K562 (cell line): ENCODE measurements at regions not wholly inside any gene's neighbourhood (a gene's known extent, or its start where the extent isn't known, plus 50 kb on each side); places are given as distances from the start of the nearest gene placed in this dataset.

Source experiments
- EZH2 ChIP-seq: IDR thresholded peaks from 2 replicates; pipeline ENCODE4 v1.6.1; 2012; ENCODE audit warnings: low read depth, mild to moderate bottlenecking, inconsistent platforms, low read length, borderline replicate concordance
- FOXA1 ChIP-seq: fragments of 450-650 bp; IDR thresholded peaks from 2 replicates; pipeline ENCODE4 v1.6.1; 2016; ENCODE audit warnings: mild to moderate bottlenecking, borderline replicate concordance
- SRSF1 ChIP-seq: fragments of 200-400 bp; formaldehyde crosslinking; IDR thresholded peaks from 2 replicates; pipeline ENCODE4 v1.6.1; 2017; ENCODE audit warnings: mild to moderate bottlenecking, low read depth, low read length, moderate library complexity
- TF ChIP-seq, protein P1 (sequence below), 3 experiments: IDR thresholded peaks in 2 of 3; conservative IDR thresholded peaks in 1 of 3; 2 replicates each; pipeline ENCODE4 v1.5.1; 2011 to 2012; ENCODE audit warnings: low read length in 3 of 3, mild to moderate bottlenecking in 3 of 3, control low read depth in 2 of 3, improper control_type of control experiment in 1 of 3, inconsistent platforms in 1 of 3, low read depth in 1 of 3, mixed read lengths in 1 of 3, moderate library complexity in 1 of 3; ENCODE audit not compliant: insufficient read depth in 2 of 3
- TF ChIP-seq, protein P2 (sequence below): fragments of 250-450 bp; sonication (Bioruptor Pico); IDR thresholded peaks from 2 replicates; pipeline ENCODE4 v1.5.0; 2020; ENCODE audit warnings: mild to moderate bottlenecking, borderline replicate concordance

DNA sequence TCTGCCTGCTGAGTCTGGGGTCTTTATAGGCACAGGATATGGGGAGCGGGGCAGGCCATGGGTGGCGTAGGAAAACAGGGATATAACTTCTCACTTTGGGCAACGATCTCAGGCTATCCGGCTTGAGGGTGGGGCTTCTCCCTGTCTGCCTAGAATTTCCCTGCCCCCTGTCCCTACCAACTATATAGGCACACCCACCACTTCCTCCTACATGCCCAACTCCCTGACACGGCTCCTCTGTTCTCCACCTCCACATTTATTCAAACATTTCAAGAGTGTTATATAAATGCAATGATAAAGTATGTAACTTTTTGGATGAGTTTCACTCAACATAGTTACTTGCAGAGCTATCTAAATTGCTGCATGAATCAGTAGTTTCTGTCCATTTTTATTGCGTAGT is 363.2 kb upstream of the RORB start:
- no peak for TF ChIP-seq EZH2
- TF ChIP-seq, protein P1, sequence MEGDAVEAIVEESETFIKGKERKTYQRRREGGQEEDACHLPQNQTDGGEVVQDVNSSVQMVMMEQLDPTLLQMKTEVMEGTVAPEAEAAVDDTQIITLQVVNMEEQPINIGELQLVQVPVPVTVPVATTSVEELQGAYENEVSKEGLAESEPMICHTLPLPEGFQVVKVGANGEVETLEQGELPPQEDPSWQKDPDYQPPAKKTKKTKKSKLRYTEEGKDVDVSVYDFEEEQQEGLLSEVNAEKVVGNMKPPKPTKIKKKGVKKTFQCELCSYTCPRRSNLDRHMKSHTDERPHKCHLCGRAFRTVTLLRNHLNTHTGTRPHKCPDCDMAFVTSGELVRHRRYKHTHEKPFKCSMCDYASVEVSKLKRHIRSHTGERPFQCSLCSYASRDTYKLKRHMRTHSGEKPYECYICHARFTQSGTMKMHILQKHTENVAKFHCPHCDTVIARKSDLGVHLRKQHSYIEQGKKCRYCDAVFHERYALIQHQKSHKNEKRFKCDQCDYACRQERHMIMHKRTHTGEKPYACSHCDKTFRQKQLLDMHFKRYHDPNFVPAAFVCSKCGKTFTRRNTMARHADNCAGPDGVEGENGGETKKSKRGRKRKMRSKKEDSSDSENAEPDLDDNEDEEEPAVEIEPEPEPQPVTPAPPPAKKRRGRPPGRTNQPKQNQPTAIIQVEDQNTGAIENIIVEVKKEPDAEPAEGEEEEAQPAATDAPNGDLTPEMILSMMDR (IDR thresholded peaks at IDR 0.05 in 2 of 3, conservative IDR thresholded peaks at IDR 0.05 in 1 of 3; ENCODE audit: insufficient read depth in 2 of 3, low read depth in 1 of 3, low read length in 3 of 3): no peak
- TF ChIP-seq FOXA1: no peak
- TF ChIP-seq SRSF1: no peak
- TF ChIP-seq, protein P2, sequence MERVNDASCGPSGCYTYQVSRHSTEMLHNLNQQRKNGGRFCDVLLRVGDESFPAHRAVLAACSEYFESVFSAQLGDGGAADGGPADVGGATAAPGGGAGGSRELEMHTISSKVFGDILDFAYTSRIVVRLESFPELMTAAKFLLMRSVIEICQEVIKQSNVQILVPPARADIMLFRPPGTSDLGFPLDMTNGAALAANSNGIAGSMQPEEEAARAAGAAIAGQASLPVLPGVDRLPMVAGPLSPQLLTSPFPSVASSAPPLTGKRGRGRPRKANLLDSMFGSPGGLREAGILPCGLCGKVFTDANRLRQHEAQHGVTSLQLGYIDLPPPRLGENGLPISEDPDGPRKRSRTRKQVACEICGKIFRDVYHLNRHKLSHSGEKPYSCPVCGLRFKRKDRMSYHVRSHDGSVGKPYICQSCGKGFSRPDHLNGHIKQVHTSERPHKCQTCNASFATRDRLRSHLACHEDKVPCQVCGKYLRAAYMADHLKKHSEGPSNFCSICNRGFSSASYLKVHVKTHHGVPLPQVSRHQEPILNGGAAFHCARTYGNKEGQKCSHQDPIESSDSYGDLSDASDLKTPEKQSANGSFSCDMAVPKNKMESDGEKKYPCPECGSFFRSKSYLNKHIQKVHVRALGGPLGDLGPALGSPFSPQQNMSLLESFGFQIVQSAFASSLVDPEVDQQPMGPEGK: no peak
